ENCODE measurements at regions not wholly inside any gene's neighbourhood (a gene's known extent, or its start where the extent isn't known, plus 50 kb on each side); places are given as distances from the start of the nearest gene placed in this dataset.

DNA sequence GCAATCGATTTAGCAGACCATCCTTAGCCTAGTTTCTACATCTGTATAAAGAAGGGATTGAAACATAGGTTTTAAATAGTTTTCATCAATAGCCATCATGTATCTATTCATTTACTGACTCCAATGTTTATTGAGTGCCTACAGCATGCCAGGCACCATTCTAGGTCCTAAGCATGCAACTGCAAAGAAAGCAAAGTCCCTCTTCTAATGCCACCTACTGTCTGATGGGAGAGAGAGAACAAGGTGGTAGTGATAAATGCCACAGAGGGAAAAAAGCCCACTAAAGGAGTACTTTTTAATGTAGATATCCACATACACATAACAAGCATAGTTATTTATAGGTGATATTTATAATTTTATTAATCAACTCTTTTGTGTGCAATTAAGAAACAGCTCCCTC, 67.6 kb upstream of the PPARGC1A start:
- H3K9me3 ChIP-seq (ENCODE audit: low read length), result no peaks in the 10 kb centered on the region
- no peak overlapping the region for H3K27ac ChIP-seq (ENCODE audit: low read depth, low read length, poor library complexity, severe bottlenecking)
- H3K27me3 ChIP-seq (ENCODE audit: insufficient read depth, low read length), result no peaks in the 10 kb centered on the region
- TF ChIP-seq, protein P1, sequence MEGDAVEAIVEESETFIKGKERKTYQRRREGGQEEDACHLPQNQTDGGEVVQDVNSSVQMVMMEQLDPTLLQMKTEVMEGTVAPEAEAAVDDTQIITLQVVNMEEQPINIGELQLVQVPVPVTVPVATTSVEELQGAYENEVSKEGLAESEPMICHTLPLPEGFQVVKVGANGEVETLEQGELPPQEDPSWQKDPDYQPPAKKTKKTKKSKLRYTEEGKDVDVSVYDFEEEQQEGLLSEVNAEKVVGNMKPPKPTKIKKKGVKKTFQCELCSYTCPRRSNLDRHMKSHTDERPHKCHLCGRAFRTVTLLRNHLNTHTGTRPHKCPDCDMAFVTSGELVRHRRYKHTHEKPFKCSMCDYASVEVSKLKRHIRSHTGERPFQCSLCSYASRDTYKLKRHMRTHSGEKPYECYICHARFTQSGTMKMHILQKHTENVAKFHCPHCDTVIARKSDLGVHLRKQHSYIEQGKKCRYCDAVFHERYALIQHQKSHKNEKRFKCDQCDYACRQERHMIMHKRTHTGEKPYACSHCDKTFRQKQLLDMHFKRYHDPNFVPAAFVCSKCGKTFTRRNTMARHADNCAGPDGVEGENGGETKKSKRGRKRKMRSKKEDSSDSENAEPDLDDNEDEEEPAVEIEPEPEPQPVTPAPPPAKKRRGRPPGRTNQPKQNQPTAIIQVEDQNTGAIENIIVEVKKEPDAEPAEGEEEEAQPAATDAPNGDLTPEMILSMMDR (IDR thresholded peaks at IDR 0.05; ENCODE audit: low read length), result no peak
- no peak for TF ChIP-seq EZH2 (IDR thresholded peaks at IDR 0.05; ENCODE audit: borderline replicate concordance, low read length)
- H3K9ac ChIP-seq (ENCODE audit: low read length), result no peak overlapping the region
- no peaks in the 10 kb centered on the region for H3K4me1 ChIP-seq (ENCODE audit: insufficient read depth, low read length, severe bottlenecking)
- H3K4me3 ChIP-seq (ENCODE audit: low read depth, low read length, poor library complexity, severe bottlenecking), result no peak overlapping the region
- no peak overlapping the region for H2AFZ ChIP-seq (ENCODE audit: low read length)
- no peaks in the 10 kb centered on the region for H3K9me2 ChIP-seq (ENCODE audit: low read depth, low read length)
- H3K4me2 ChIP-seq (ENCODE audit: low read length), result no peak overlapping the region
- H3K79me2 ChIP-seq (ENCODE audit: insufficient read depth, low read length), result no peaks in the 10 kb centered on the region
- no peaks in the 10 kb centered on the region for H4K20me1 ChIP-seq (ENCODE audit: insufficient read depth, low read length)
- H3K36me3 ChIP-seq (ENCODE audit: insufficient read depth, low read length), result no peaks in the 10 kb centered on the region
- no peaks in the 10 kb centered on the region for H3F3A ChIP-seq (ENCODE audit: insufficient read depth, low read length)

DNA sequence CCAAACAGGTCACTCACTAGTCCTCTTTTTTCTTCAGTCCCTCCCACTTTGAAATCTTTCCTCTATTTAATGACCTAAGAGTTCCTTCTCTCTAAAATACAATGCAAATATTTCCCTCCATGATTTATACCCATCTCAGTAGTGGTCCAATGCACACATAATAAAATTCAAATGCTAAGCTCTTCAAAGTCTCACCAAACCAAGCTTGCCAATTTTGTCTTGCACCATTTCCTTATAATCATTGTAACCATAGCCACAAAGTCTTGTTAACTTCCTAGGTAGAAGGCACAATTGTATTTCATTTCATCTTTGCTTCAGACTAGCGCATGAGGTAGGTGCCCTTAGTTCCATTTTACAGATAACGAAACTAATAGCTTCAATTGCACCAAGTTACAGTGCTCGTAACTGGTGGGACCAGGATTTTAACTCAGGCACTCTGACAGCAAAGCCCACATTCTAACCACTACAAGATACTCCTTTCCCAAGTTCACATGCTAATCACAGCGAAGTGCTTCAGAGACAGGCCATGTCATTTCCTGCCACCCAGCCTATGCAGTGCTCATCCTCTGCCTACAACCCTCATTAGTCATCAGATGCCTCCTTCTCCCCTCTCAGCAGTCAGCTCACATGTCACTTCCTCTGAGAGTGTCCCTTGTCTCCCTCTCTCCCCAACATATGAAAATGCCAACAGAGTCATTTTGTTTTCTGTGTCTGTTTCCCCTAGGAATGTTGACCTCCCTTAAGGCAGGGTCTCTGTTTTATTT, 66.9 kb upstream of the PPARGC1A start:
- Histone ChIP-seq H3K9ac (ENCODE audit: low read length) (no peak overlapping the region), H3K4me2 (ENCODE audit: low read length) (no peak overlapping the region), H3K36me3 (ENCODE audit: insufficient read depth, low read length) (no peaks in the 10 kb centered on the region), H3K4me3 (ENCODE audit: low read depth, low read length, poor library complexity, severe bottlenecking) (no peak overlapping the region), H3K9me3 (ENCODE audit: low read length) (no peaks in the 10 kb centered on the region), H3K4me1 (ENCODE audit: insufficient read depth, low read length, severe bottlenecking) (no peaks in the 10 kb centered on the region), H3K9me2 (ENCODE audit: low read depth, low read length) (no peaks in the 10 kb centered on the region), H3K27ac (ENCODE audit: low read depth, low read length, poor library complexity, severe bottlenecking) (no peak overlapping the region), H3F3A (ENCODE audit: insufficient read depth, low read length) (no peaks in the 10 kb centered on the region), H4K20me1 (ENCODE audit: insufficient read depth, low read length) (no peaks in the 10 kb centered on the region), H2AFZ (ENCODE audit: low read length) (no peak overlapping the region), H3K79me2 (ENCODE audit: insufficient read depth, low read length) (no peaks in the 10 kb centered on the region), H3K27me3 (ENCODE audit: insufficient read depth, low read length) (no peaks in the 10 kb centered on the region)
- TF ChIP-seq, protein P1 (IDR thresholded peaks at IDR 0.05; ENCODE audit: low read length), result no peak
- no peak for TF ChIP-seq EZH2 (IDR thresholded peaks at IDR 0.05; ENCODE audit: borderline replicate concordance, low read length)

- no peaks in the 10 kb centered on the region for H4K20me1 ChIP-seq (ENCODE audit: insufficient read depth, low read length)
- H3K9me3 ChIP-seq (ENCODE audit: low read length), result no peaks in the 10 kb centered on the region
- no peaks in the 10 kb centered on the region for H3K4me1 ChIP-seq (ENCODE audit: insufficient read depth, low read length, severe bottlenecking)
- H3K27ac ChIP-seq (ENCODE audit: low read depth, low read length, poor library complexity, severe bottlenecking), result no peak overlapping the region
- no peaks in the 10 kb centered on the region for H3K9me2 ChIP-seq (ENCODE audit: low read depth, low read length)
- H3K79me2 ChIP-seq (ENCODE audit: insufficient read depth, low read length), result no peaks in the 10 kb centered on the region
- no peak overlapping the region for H2AFZ ChIP-seq (ENCODE audit: low read length)
- no peak overlapping the region for H3K4me2 ChIP-seq (ENCODE audit: low read length)
- H3F3A ChIP-seq (ENCODE audit: insufficient read depth, low read length), result no peaks in the 10 kb centered on the region
- no peaks in the 10 kb centered on the region for H3K27me3 ChIP-seq (ENCODE audit: insufficient read depth, low read length)
- no peak overlapping the region for H3K4me3 ChIP-seq (ENCODE audit: low read depth, low read length, poor library complexity, severe bottlenecking)
- TF ChIP-seq EZH2 (IDR thresholded peaks at IDR 0.05; ENCODE audit: borderline replicate concordance, low read length), result no peak
- TF ChIP-seq, protein P1 (IDR thresholded peaks at IDR 0.05; ENCODE audit: low read length), result no peak
- H3K36me3 ChIP-seq (ENCODE audit: insufficient read depth, low read length), result no peaks in the 10 kb centered on the region
- no peak overlapping the region for H3K9ac ChIP-seq (ENCODE audit: low read length)
These were observed 62.4 kb upstream of the PPARGC1A start for GRCh38 chr4:23952258-23952657.

All from OCI-LY1 (cell line).